Glomerular visceral epithelial cell (primary cell): ENCODE measurements at regions not wholly inside any gene's neighbourhood (a gene's known extent, or its start where the extent isn't known, plus 50 kb on each side); places are given as distances from the start of the nearest gene placed in this dataset.
"Not testable (repeated sequence)": the region's sequence is repeated elsewhere in the genome, so short reads cannot be mapped to it uniquely, and the experiment has no call there.

Experiments used
- DNase-seq: peaks from one replicate; pipeline ENCODE4 v3.0.0-alpha.2; 2016; ENCODE audit errors: extremely low spot score

- DNase-seq, result no peak
Measured at GRCh38 chr11:29166306-29166705, 850.5 kb downstream of the KCNA4 start.

DNA sequence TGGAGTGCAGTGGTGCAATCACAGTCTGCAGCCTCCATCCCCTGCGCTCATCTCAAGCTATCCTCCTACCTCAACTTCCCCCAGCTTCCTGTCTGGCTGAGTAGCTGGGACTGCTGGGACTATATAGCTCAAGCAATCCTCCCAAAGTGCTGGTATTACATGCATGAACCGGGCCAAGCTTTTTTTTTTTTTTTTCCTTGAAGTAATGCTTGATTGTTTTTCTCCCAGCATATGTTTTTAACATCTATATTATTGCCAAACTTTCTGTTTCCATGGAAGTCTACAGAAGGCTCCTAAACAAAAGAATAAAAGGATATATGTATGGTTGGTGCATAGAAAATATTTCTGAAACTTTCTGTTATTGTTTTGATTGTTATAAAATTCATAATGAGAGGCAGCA lies 853.6 kb downstream of the KCNA4 start:
- DNase-seq, result no peak

GRCh38 chr11:29162491-29162890 lies 854.3 kb downstream of the KCNA4 start:
- DNase-seq, result no peak

DNA sequence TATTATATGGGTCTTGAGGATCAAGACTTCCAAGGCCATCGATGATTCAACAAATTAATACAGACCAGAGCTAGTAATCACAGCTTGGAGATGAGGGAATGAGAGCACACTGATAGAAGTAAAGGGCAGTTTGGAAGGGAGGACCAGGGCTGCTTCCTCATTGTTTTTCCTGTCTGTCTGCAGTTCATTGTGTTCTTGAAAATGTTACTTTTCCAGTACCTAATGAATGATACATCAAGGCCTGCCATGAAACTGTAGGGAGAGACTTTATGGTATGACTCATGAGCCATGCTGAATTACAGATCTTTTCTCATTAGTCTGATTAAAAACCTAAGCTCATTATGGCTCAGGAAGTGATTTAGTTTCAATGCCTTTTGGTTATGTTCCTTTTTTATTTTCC lies 855.6 kb downstream of the KCNA4 start:
- DNase-seq, result no peak

GRCh38 chr11:29159552-29160465 lies 857.0 kb downstream of the KCNA4 start:
- DNase-seq, result peak; percentile 70

DNA sequence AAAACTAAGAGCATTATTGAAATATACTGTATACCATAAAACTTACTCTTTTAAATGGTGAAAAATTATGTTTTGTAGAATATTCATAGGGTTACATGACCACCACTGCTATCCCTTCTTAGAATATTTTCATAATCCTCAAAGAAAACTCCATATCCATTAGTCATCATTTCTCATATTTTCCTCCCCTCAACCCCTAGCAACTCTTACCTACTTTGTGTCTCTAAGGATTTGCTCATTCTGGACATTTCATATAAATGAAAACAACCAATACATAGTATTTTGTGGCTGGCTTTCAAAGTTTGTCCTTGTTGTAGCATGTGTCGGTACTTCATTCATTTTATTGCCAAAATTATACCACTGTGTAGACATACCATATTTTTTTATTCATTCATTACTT lies 863.8 kb downstream of the KCNA4 start:
- no peak for DNase-seq

GRCh38 chr11:29142573-29142972 lies 874.3 kb downstream of the KCNA4 start:
- not testable (repeated sequence) for DNase-seq

DNA sequence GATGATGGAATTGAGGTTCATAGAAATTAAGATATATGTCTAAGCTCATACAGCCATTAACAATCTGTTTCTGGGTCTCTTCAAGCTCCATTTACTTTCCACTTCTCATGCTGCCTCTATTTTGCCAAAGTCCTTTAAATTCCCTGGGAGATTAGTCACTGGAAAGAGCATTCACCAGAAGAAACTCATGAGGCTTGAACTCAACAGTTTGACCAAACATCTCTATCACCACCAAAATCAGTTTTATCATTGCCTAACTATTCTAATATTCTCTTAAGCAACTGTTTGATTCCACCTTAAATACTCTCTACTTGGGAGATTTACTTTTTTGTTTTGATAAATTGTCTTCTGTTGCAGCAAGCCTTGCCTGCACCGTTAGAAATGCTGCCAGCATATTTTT lies 881.3 kb downstream of the KCNA4 start:
- DNase-seq, result peak; percentile 52

DNA sequence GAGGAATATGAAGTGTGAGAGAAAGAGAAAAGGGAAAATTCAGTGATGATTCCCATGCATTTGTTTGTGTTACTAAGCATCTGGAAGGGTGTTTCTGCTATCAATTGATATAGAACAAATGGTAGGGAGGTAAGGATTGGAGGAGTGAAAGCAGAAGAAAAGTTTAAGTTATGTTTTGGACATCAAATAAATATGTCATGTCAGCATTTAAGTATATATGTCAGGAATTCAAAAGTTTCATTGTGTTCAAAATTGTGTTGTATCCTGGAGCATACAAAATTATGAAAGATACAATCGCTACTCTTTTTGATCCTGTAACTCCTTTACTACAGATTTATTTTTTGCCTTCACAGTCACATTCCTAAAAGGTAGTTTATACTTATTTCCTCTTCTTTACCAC lies 885.8 kb downstream of the KCNA4 start:
- no peak for DNase-seq

GRCh38 chr11:29129844-29130243 lies 887.0 kb downstream of the KCNA4 start:
- DNase-seq, result peak; percentile 5

GRCh38 chr11:29127461-29127860 lies 889.4 kb downstream of the KCNA4 start:
- DNase-seq, result peak; percentile 33

- DNase-seq, result peak; percentile 12
Measured at GRCh38 chr11:29125606-29126005, 891.2 kb downstream of the KCNA4 start.

DNA sequence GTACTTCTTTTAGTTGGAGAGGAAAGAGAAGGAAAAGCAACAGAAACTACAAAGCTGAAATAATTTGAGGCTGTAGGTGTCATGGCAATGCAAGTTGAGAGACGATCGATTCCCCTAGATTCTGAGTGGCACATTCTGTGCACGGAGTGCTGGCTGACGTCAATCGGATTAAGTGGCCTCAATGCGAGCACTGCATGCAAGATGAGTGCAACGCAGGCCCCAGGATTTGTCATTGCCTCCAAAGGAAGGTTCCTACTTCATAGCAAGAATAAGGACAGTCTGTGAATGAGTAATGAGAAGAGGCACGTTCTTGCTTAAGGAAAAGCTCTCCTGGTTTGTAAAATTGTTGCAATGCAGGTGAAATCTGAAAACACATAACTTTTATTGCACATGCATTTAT lies 892.4 kb downstream of the KCNA4 start:
- DNase-seq, result no peak

DNA sequence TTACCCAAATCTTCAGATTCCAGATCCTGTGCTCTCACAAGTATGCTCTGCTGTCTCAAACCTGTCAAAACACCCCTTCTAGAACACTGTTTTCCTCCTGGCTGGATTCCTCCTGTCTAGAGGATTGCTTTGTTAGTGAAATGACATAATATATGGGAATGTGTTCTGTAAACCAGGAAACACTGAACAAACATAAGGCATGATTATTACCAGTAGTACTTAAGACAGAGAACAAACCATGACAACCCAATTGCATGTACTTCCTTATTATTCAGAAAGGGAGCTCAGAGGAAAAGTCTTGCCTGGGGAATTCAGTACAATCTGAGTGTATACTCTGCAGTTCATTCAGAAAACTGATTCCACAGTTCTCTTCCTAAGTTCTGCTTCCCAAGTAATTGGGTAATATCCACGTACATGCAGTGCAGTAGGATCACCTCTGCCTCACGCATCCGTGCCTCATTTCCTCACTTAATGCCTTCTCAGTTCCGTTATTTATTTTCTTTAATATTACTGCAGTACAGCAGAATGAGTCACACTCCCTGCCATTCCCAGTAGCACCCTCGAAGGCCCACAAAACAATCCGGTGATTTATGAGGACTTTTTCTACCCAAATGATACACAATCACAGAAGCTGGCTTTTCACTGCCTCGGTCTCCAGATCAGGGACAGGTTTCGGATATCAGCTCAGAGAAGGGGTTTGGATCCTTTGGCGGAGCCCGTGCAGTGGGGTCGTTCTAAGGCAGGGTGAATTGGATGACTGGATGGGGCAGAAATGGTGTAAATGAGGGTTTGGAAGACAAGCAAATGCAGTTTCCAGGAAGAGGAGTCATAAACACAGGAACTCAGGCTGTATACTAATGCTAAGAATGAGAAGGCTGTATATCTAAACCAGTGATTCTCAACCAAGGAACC lies 896.9 kb downstream of the KCNA4 start:
- DNase-seq, result peak; percentile 66

- no peak for DNase-seq
Measured at GRCh38 chr11:29119116-29119515, 897.7 kb downstream of the KCNA4 start.

DNA sequence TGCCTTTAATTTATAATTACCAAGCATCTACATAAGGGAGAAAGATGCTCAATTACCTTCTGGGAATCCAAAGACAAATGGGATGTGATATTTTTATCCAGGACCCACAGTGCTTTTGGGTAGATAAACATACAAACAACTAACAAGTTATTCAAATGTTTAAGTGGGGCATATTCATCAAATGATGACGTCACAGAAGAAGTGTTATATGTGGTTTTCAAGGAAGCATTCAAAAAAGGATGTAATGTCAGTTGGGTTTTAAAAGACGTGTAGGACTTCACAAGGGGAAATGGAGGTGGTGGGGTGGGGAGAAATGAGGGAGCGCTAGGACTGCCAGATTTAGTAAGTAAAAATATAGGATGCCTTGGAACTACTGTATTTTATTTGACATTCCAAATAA lies 915.9 kb downstream of the KCNA4 start:
- DNase-seq, result no peak

- DNase-seq, result no peak
Measured at GRCh38 chr11:29095821-29096220, 921.0 kb downstream of the KCNA4 start.

GRCh38 chr11:29093416-29094120 lies 923.3 kb downstream of the KCNA4 start:
- peak; percentile 28 for DNase-seq

DNA sequence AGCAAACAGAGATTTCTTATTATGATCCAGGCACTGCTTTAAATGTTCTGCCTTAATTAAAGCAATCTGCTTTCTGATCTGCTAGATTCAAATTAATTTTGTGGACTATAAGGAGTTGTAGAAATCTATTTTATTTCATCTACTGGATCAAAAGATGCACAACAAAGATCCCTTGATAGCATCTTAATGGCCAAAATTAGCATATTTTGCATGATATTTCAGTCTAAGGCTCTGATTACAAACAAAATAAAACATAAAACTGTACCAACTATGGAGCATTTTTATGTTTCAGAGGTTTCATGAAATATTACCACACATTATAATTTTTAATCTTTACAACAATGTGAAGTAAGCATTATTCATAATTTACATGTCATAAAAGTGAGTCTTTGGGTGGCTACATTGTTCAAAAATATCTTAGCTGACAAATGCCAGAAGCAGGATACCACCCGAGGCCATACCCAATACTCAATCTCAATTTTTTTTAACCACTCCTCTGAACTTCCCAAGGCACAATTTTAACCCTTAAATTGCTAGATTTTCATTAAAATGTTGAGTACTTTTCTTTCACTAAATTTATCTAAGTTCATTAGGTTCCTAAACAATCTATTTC lies 929.5 kb downstream of the KCNA4 start:
- no peak for DNase-seq

- no peak for DNase-seq
Measured at GRCh38 chr11:29075726-29076125, 941.1 kb downstream of the KCNA4 start.

DNA sequence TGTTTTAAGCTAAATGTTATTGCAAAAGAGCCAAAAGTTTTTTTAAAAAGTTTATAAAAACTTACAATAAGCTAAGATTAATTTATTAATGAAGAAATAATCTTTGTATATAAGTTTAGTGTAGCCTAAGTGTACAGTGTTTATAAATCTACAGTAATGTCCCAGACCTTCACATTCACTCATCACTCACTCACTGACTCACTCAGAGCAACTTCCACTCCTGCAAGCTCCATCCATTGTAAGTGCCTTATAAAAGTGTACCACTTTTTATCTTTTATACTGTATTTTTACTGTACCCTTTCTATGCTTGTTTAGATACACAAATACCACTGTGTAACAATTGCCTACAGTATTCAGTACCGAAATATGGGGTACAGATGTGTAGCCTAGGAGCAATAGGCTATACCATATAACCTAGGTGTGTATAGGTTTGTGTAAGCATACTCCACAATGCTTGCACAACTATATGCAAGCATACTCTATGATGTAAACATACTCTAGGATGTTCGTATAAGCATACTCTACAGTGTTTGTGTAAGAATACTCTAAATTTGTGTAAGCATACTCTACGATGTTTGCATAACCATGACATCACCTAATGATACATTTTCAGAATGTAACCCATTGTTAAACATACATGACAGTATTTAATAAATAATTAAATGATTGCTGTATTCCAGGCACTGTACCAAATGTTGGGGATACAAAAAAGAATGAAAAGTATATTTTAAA lies 953.0 kb downstream of the KCNA4 start:
- DNase-seq, result no peak
